HS-27A (cell line): ENCODE measurements at regions not wholly inside any gene's neighbourhood (a gene's known extent, or its start where the extent isn't known, plus 50 kb on each side); places are given as distances from the start of the nearest gene placed in this dataset.
"Not testable (repeated sequence)": the region's sequence is repeated elsewhere in the genome, so short reads cannot be mapped to it uniquely, and the experiment has no call there.

Source experiments
- DNase-seq: peaks from one replicate; pipeline ENCODE4 v3.0.0-alpha.2; 2012; ENCODE audit warnings: low read depth, missing footprints

DNA sequence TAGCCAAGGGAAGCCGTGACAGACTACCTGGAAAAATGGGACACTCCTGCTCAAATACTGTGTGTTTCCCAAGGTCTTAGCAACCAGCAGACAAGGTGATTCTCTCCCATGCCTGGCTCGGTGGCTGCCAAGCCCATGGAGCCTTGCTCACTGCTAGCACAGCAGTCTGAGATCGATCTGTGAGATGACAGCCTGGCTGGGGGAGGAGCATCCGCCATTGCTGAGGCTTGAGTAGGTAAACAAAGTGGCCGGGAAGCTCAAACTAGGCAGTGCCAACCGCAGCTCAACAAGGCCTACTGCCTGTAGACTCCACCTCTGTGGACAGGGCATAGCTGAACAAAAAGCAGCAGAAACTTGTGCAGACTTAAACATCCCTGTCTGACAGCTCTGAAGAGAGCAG, 137.0 kb downstream of the USP46 start:
- not testable (repeated sequence) for DNase-seq

DNA sequence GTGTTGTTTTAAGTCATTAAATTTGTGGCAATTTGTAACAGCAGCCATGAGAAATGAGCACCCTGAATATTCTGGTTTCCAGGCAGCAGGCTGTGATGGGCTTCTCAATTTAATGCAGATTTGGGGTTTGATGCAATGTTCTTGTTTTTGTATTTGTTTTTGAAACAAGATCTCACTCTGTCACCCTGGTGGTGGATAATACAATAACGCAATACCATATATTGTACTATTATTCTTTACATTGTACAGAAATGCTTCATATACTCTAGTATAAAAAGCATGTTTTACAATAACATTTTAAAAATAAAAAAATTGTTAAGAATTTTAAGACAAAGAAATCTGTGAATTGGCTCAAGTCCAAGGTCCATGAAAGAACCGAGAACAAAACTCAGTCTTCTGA, 129.1 kb downstream of the USP46 start:
- DNase-seq: no peak

DNA sequence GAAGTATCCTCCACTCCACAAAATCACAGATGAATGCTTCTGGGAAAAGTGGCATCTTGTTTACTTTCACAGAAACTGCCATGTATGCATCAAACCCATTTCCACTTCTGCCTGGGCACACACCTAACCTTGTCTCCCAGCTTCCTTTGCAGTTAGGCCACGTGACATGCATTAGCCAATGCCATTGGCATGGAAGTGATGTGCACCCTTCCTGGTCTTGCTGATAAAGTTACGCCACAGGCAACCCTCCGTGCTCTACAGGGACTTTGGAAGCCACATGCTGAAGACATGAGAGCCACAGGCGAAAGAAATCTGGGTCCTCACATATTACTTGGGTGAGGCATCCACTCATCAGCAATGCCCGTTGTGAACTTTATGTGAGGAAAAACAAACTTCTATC, 123.3 kb downstream of the USP46 start:
- no peak for DNase-seq
